Thyroid gland (tissue), 4 donors: ENCODE measurements at regions not wholly inside any gene's neighbourhood (a gene's known extent, or its start where the extent isn't known, plus 50 kb on each side); places are given as distances from the start of the nearest gene placed in this dataset.

Source experiments
- DNase-seq, 2 donors: peaks; one replicate each; pipeline ENCODE4 v3.0.0-alpha.2; 2019
- H3K27ac ChIP-seq, 3 donors: fragments of 200-600 bp; sonication (generic); 1 replicate in 2 of 3; 2 replicates in 1 of 3; pipeline ENCODE4 v1.5.1; 2016 to 2019; ENCODE audit warnings: mild to moderate bottlenecking in 1 of 3, moderate library complexity in 1 of 3
- H3K27me3 ChIP-seq: fragments of 200-600 bp; sonication (generic); one replicate; pipeline ENCODE4 v1.5.1; 2019
- H3K36me3 ChIP-seq, 2 donors: fragments of 200-600 bp; sonication (generic); one replicate each; pipeline ENCODE4 v1.5.1; 2016 to 2019
- H3K4me1 ChIP-seq, 2 donors: fragments of 200-600 bp; sonication (generic); one replicate each; pipeline ENCODE4 v1.5.1; 2017 to 2019
- H3K4me3 ChIP-seq, 3 donors: fragments of 200-600 bp; sonication (generic); replicated peaks in 1 of 3; 1 replicate in 2 of 3; 2 replicates in 1 of 3; pipeline ENCODE4 v1.5.1; 2016; ENCODE audit warnings: mild to moderate bottlenecking in 1 of 3
- H3K9me3 ChIP-seq: fragments of 200-600 bp; sonication (generic); one replicate; pipeline ENCODE4 v1.5.1; 2017
- POLR2A ChIP-seq, 2 donors: fragments of 450-650 bp; IDR thresholded peaks; one replicate each; pipeline ENCODE4 v1.6.1; 2017; ENCODE audit warnings: antibody characterized with exemption in 2 of 2, mild to moderate bottlenecking in 2 of 2, moderate library complexity in 1 of 2
- WGBS, 2 donors: methylation state at CpG; one replicate each; pipeline ENCODE4 v1.1.5; 2017; 5-methylcytosine and 5-hydroxymethylcytosine counted together
- intact Hi-C: fragments of 100-400 bp; cut with DNase I; formaldehyde crosslinking; loops from one replicate; pipeline ENCODE4 v1.15.1; 2023
- TF ChIP-seq, protein P1 (sequence below), 6 experiments: fragments of 200-600 bp in 3 of 6; fragments of 450-650 bp in 3 of 6; sonication (generic) in 3 of 6; IDR thresholded peaks; one replicate each; pipeline ENCODE4 v1.5.1; 2016 to 2019; ENCODE audit warnings: antibody characterized with exemption in 6 of 6, mild to moderate bottlenecking in 2 of 6, inconsistent platforms in 1 of 6, moderate library complexity in 1 of 6

DNA sequence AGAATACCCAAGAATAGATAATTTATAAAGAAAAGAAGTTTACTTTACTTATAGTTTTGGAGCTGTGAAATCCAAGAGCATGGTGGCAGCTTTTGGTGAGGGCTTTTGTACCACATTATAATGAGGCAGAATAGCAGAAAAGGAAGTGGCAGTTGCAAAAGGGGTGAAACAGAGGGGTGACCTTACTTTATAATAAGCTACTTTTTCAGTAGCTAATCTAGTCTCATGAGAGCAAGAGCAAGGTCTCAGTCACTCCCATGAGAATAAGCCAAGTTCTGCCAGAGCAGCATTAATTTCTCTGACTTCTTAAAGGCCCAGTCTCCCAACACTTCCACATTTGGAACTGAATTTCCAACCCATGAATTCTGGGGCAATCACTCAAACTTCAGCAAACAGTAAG, 502.0 kb downstream of the GBA3 start:
- Histone ChIP-seq H3K27ac (no peak overlapping the region), H3K4me1 (no peaks in the 10 kb centered on the region), H3K27me3 (no peaks in the 10 kb centered on the region), H3K36me3 (no peaks in the 10 kb centered on the region), H3K4me3 (no peak overlapping the region), H3K9me3 (no peaks in the 10 kb centered on the region)
- intact Hi-C loops: no loop called here
- TF ChIP-seq POLR2A (IDR thresholded peaks at IDR 0.05): no peak
- TF ChIP-seq, protein P1, sequence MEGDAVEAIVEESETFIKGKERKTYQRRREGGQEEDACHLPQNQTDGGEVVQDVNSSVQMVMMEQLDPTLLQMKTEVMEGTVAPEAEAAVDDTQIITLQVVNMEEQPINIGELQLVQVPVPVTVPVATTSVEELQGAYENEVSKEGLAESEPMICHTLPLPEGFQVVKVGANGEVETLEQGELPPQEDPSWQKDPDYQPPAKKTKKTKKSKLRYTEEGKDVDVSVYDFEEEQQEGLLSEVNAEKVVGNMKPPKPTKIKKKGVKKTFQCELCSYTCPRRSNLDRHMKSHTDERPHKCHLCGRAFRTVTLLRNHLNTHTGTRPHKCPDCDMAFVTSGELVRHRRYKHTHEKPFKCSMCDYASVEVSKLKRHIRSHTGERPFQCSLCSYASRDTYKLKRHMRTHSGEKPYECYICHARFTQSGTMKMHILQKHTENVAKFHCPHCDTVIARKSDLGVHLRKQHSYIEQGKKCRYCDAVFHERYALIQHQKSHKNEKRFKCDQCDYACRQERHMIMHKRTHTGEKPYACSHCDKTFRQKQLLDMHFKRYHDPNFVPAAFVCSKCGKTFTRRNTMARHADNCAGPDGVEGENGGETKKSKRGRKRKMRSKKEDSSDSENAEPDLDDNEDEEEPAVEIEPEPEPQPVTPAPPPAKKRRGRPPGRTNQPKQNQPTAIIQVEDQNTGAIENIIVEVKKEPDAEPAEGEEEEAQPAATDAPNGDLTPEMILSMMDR (IDR thresholded peaks at IDR 0.05): no peak
- no peak for DNase-seq

DNA sequence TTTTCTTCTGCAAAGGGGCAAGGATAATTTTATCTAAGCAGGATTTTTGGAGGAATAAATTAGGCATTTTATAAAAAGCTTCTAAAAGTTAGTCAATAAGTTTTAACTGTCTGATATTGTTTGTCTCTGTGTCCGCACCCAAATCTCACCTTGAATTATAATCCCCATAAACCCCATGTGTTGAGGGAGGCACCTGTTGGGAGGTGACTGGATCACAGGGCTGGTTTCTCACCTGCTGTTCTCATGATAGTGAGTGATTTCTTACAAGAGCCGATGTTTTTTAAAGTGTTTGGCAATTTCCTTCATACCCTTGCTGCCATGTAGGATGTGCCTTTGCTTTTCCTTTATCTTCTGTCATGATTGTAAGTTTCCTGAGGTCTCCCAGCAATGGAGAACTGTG, 481.4 kb downstream of the GBA3 start:
- intact Hi-C loops: no loop called here
- no peaks in the 10 kb centered on the region for H3K27me3 ChIP-seq
- no peaks in the 10 kb centered on the region for H3K36me3 ChIP-seq
- no peaks in the 10 kb centered on the region for H3K9me3 ChIP-seq
- H3K27ac ChIP-seq: no peak overlapping the region
- TF ChIP-seq POLR2A (IDR thresholded peaks at IDR 0.05): no peak
- TF ChIP-seq, protein P1 (IDR thresholded peaks at IDR 0.05): no peak
- H3K4me3 ChIP-seq: no peak overlapping the region
- WGBS, 2 donors: 89% methylated on average over 2 of the region's 2 CpGs
- H3K4me1 ChIP-seq: no peaks in the 10 kb centered on the region
- no peak for DNase-seq

DNA sequence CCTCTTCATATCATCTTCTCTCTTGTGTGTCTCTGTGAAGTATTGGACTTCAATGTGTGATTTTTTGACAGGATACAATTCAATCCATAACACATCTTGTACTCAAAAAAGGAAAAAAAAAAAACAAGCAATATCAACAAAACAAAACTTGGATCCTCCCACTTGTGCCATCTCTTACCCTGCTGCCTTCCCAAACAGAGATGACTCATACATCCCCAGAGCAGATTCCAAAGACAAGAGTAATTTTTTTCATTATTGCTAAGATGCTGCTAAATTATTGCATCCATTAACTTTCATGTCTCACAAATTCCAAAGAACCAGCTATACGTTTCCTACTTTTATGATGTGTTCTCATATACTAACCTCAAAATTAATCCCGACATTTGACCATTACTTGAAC, 479.2 kb downstream of the GBA3 start:
- intact Hi-C loops: no loop called here
- Histone ChIP-seq H3K27me3 (no peaks in the 10 kb centered on the region), H3K9me3 (no peaks in the 10 kb centered on the region), H3K27ac (no peak overlapping the region), H3K4me3 (no peak overlapping the region), H3K4me1 (no peaks in the 10 kb centered on the region), H3K36me3 (no peaks in the 10 kb centered on the region)
- 47% methylated on average over 2 of the region's 2 CpGs for WGBS, 2 donors
- TF ChIP-seq POLR2A (IDR thresholded peaks at IDR 0.05): no peak
- TF ChIP-seq, protein P1 (IDR thresholded peaks at IDR 0.05): no peak
- no peak for DNase-seq

DNA sequence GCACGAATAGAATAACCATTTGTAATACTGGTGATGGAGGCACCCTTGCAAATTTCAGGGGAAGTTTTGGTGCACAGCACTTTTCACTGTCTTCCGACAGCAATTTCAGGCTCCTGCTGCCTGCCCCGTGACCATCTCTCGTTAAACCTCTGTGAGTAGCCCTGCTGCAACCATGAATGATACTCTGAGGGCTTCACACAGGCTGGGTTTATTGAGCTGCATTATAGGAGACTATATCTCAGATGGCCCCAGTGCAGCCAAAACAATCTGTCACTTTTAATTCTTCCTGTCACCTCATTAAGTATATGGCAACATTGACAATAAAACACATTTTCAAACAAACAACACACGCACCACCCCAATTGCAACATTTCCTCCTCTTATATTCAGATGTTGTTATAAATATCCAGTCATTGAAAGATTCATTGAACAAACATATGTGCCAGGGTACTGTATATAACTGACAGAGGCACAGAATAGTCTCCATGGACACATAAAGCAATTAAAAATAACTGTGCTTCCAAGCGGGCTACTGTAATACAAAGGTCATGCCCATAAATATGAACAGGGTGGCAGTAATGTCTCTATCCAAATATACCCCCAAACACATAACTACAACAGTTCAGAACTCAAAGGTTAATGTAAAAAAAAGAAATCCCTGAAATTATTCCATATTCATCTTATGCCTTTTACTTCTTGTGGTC, 477.0 kb downstream of the GBA3 start:
- Histone ChIP-seq H3K27me3 (no peaks in the 10 kb centered on the region), H3K4me3 (no peak overlapping the region), H3K9me3 (no peaks in the 10 kb centered on the region), H3K4me1 (no peaks in the 10 kb centered on the region), H3K27ac (no peak overlapping the region), H3K36me3 (no peaks in the 10 kb centered on the region)
- 68 to 81% methylated on average over 6 of the region's 6 CpGs for WGBS, 2 donors
- no peak for DNase-seq
- TF ChIP-seq POLR2A (IDR thresholded peaks at IDR 0.05): no peak
- TF ChIP-seq, protein P1 (IDR thresholded peaks at IDR 0.05): no peak
- intact Hi-C loops: no loop called here

DNA sequence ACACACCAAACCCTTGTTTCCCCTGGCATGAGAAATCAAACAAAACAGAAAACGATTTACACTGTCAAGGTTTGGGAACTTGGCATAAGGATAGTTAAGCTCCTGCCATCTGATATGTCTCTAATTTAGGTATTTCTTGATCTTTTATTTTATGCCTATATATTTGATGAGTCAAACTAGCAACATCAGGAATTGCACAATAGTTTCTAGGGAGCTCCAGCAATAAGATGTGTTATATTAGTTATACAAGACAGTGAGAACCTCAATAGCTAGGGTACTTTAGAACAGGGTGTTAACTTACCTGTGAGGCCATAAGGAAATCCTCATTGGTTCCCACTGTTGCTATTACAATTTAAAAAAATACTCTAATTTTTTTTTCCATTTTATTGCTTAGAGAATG, 474.2 kb downstream of the GBA3 start:
- Histone ChIP-seq H3K27me3 (no peaks in the 10 kb centered on the region), H3K4me1 (no peaks in the 10 kb centered on the region), H3K4me3 (no peak overlapping the region), H3K36me3 (no peaks in the 10 kb centered on the region), H3K27ac (no peak overlapping the region), H3K9me3 (no peaks in the 10 kb centered on the region)
- TF ChIP-seq POLR2A (IDR thresholded peaks at IDR 0.05): no peak
- TF ChIP-seq, protein P1 (IDR thresholded peaks at IDR 0.05): no peak
- no peak for DNase-seq
- intact Hi-C loops: no loop called here
- 62 to 65% methylated on average over 1 of the region's 1 CpG for WGBS, 2 donors
